Neural cell (in vitro differentiated cells): ENCODE measurements at regions not wholly inside any gene's neighbourhood (a gene's known extent, or its start where the extent isn't known, plus 50 kb on each side); places are given as distances from the start of the nearest gene placed in this dataset.

Source experiments
- H2AFZ ChIP-seq: fragments of 200-600, 300-800 bp; sonication (generic), shearing (Covaris generic); 2 replicates; pipeline ENCODE4 v1.6.0; 2014; ENCODE audit warnings: low read depth, mild to moderate bottlenecking, antibody characterized with exemption, low read length, moderate library complexity
- H3F3A ChIP-seq: fragments of 200-600 bp; shearing (Covaris generic); 2 replicates; pipeline ENCODE4 v1.6.1; 2016; ENCODE audit warnings: mild to moderate bottlenecking, moderate library complexity, mixed read lengths, antibody characterized with exemption, low read length; ENCODE audit not compliant: insufficient read depth, poor library complexity, severe bottlenecking
- H3K27ac ChIP-seq: fragments of 200-600, 300-800 bp; sonication (generic), shearing (Covaris generic); 2 replicates; pipeline ENCODE4 v1.5.1; 2014; ENCODE audit warnings: mild to moderate bottlenecking, low read length, moderate library complexity
- H3K27me3 ChIP-seq: fragments of 300-800, 200-600 bp; sonication (generic), shearing (Covaris generic); 2 replicates; pipeline ENCODE4 v1.6.0; 2014; ENCODE audit warnings: mild to moderate bottlenecking, low read depth, low read length, moderate library complexity; ENCODE audit not compliant: insufficient read depth
- H3K36me3 ChIP-seq: fragments of 300-800, 200-600 bp; sonication (generic), shearing (Covaris generic); 2 replicates; pipeline ENCODE4 v1.5.1; 2014; ENCODE audit warnings: mild to moderate bottlenecking, antibody characterized with exemption, low read length, moderate library complexity; ENCODE audit not compliant: insufficient read depth
- H3K4me2 ChIP-seq: fragments of 300-800, 200-600 bp; sonication (generic), shearing (Covaris generic); 2 replicates; pipeline ENCODE4 v1.6.0; 2014; ENCODE audit warnings: mild to moderate bottlenecking, low read length
- H3K4me3 ChIP-seq: fragments of 300-800, 200-600 bp; sonication (generic), shearing (Covaris generic); 2 replicates; pipeline ENCODE4 v1.5.1; 2014; ENCODE audit warnings: mild to moderate bottlenecking, low read length, moderate library complexity
- H3K79me2 ChIP-seq: fragments of 200-600 bp; shearing (Covaris generic); replicated peaks from 2 replicates; pipeline ENCODE4 v1.6.0; 2014; ENCODE audit warnings: mild to moderate bottlenecking, low read length, moderate library complexity; ENCODE audit not compliant: insufficient read depth
- H3K9ac ChIP-seq: fragments of 300-800, 200-600 bp; sonication (generic), shearing (Covaris generic); 2 replicates; pipeline ENCODE4 v1.6.1; 2016; ENCODE audit warnings: mild to moderate bottlenecking, low read length, mixed read lengths
- H3K9me2 ChIP-seq: fragments of 200-600 bp; shearing (Covaris generic); 2 replicates; pipeline ENCODE4 v1.6.1; 2016; ENCODE audit warnings: mild to moderate bottlenecking, low read length, mixed read lengths; ENCODE audit not compliant: insufficient read depth
- H3K9me3 ChIP-seq: fragments of 200-600, 300-800 bp; sonication (generic), shearing (Covaris generic); 2 replicates; pipeline ENCODE4 v1.6.1; 2016; ENCODE audit warnings: mild to moderate bottlenecking, mixed run types, low read length, moderate library complexity, mixed read lengths
- H4K20me1 ChIP-seq: fragments of 200-600 bp; shearing (Covaris generic); 2 replicates; pipeline ENCODE4 v1.6.1; 2016; ENCODE audit warnings: mild to moderate bottlenecking, mixed run types; ENCODE audit not compliant: insufficient read depth
- CTCF ChIP-seq: fragments of 450-650 bp; IDR thresholded peaks from 2 replicates; pipeline ENCODE4 v1.5.1; 2014; ENCODE audit warnings: antibody characterized with exemption, mild to moderate bottlenecking, moderate library complexity; ENCODE audit not compliant: poor library complexity, severe bottlenecking
- EP300 ChIP-seq: fragments of 450-650 bp; conservative IDR thresholded peaks from 2 replicates; pipeline ENCODE4 v1.6.1; 2014; ENCODE audit warnings: antibody characterized with exemption, mild to moderate bottlenecking, moderate library complexity; ENCODE audit not compliant: poor library complexity, severe bottlenecking
- EZH2 ChIP-seq: fragments of 200-600, 300-800 bp; shearing (Covaris generic), sonication (generic); IDR thresholded peaks from 2 replicates; pipeline ENCODE4 v1.6.1; 2014; ENCODE audit warnings: antibody characterized with exemption, low read length, borderline replicate concordance, mild to moderate bottlenecking; ENCODE audit not compliant: insufficient read depth, poor library complexity, severe bottlenecking
- MXI1 ChIP-seq: fragments of 450-650 bp; conservative IDR thresholded peaks from 2 replicates; pipeline ENCODE4 v1.6.1; 2014; ENCODE audit warnings: antibody characterized with exemption, mild to moderate bottlenecking; ENCODE audit not compliant: poor library complexity, severe bottlenecking
- POLR2AphosphoS5 ChIP-seq: IDR thresholded peaks from 2 replicates; pipeline ENCODE4 v1.6.1; 2012
- RAD21 ChIP-seq: fragments of 450-650 bp; conservative IDR thresholded peaks from 2 replicates; pipeline ENCODE4 v1.6.1; 2014; ENCODE audit warnings: antibody characterized with exemption, mild to moderate bottlenecking, moderate library complexity
- REST ChIP-seq: IDR thresholded peaks from 2 replicates; pipeline ENCODE4 v1.6.1; 2012; ENCODE audit warnings: borderline replicate concordance
- SMC3 ChIP-seq: fragments of 450-650 bp; conservative IDR thresholded peaks from 2 replicates; pipeline ENCODE4 v1.6.1; 2014; ENCODE audit warnings: antibody characterized with exemption, mild to moderate bottlenecking, moderate library complexity; ENCODE audit not compliant: poor library complexity
- TAF1 ChIP-seq: IDR thresholded peaks from 2 replicates; pipeline ENCODE4 v1.6.1; 2012; ENCODE audit warnings: low read depth

GRCh38 chrY:8092926-8093325 lies 1181.4 kb upstream of the AMELY start:
- Histone ChIP-seq H3K27ac (no peak overlapping the region), H4K20me1 (no peaks in the 10 kb centered on the region), H3F3A (no peaks in the 10 kb centered on the region), H3K27me3 (no peaks in the 10 kb centered on the region), H2AFZ (no peak overlapping the region), H3K4me3 (no peak overlapping the region), H3K9me3 (no peaks in the 10 kb centered on the region), H3K36me3 (no peaks in the 10 kb centered on the region), H3K4me2 (no peak overlapping the region), H3K9me2 (no peaks in the 10 kb centered on the region), H3K9ac (no peak overlapping the region), H3K79me2 (no peaks in the 10 kb centered on the region)
- TF ChIP-seq EZH2 (no peak), RAD21 (no peak), SMC3 (no peak), REST (no peak), TAF1 (no peak), POLR2AphosphoS5 (no peak), MXI1 (no peak)

GRCh38 chrY:8085925-8086324 lies 1174.4 kb upstream of the AMELY start:
- Histone ChIP-seq H3K79me2 (no peaks in the 10 kb centered on the region), H3K4me2 (no peak overlapping the region), H3K4me3 (no peak overlapping the region), H3K27me3 (no peaks in the 10 kb centered on the region), H3F3A (no peaks in the 10 kb centered on the region), H3K9me3 (no peaks in the 10 kb centered on the region), H3K9me2 (no peaks in the 10 kb centered on the region), H3K27ac (no peak overlapping the region), H2AFZ (no peak overlapping the region), H3K36me3 (no peaks in the 10 kb centered on the region), H3K9ac (no peak overlapping the region), H4K20me1 (no peaks in the 10 kb centered on the region)
- TF ChIP-seq CTCF (no peak), MXI1 (no peak), REST (no peak), EZH2 (no peak), SMC3 (no peak), TAF1 (no peak), POLR2AphosphoS5 (no peak), EP300 (no peak), RAD21 (no peak)
